KMS-11 (cell line): ENCODE measurements at regions not wholly inside any gene's neighbourhood (a gene's known extent, or its start where the extent isn't known, plus 50 kb on each side); places are given as distances from the start of the nearest gene placed in this dataset.
"Not testable (repeated sequence)": the region's sequence is repeated elsewhere in the genome, so short reads cannot be mapped to it uniquely, and the experiment has no call there.

Experiments
- H2AFZ ChIP-seq: fragments of 200-600 bp; sonication (generic); 2 replicates; pipeline ENCODE4 v1.6.1; 2016; ENCODE audit warnings: antibody characterized with exemption, mixed run types, low read depth
- H3K27ac ChIP-seq: fragments of 200-600 bp; sonication (generic); 2 replicates; pipeline ENCODE4 v1.6.1; 2016; ENCODE audit warnings: mild to moderate bottlenecking, mixed run types
- H3K27me3 ChIP-seq: fragments of 200-600 bp; sonication (generic); 2 replicates; pipeline ENCODE4 v1.6.1; 2017; ENCODE audit warnings: mild to moderate bottlenecking, low read depth, mixed run types, moderate library complexity; ENCODE audit not compliant: insufficient read depth
- H3K36me3 ChIP-seq: fragments of 200-600 bp; sonication (generic); 2 replicates; pipeline ENCODE4 v1.6.1; 2017; ENCODE audit warnings: mild to moderate bottlenecking, mixed run types; ENCODE audit not compliant: insufficient read depth
- H3K4me1 ChIP-seq: fragments of 200-600 bp; sonication (generic); 2 replicates; pipeline ENCODE4 v1.6.1; 2016; ENCODE audit warnings: mild to moderate bottlenecking, low read depth, mixed run types; ENCODE audit not compliant: poor library complexity, severe bottlenecking
- H3K4me2 ChIP-seq: fragments of 200-600 bp; sonication (generic); 2 replicates; pipeline ENCODE4 v1.7.0; 2016; ENCODE audit warnings: mild to moderate bottlenecking, mixed run types
- H3K4me3 ChIP-seq: fragments of 200-600 bp; sonication (generic); IDR thresholded peaks from 2 replicates; pipeline ENCODE4 v1.6.1; 2017; ENCODE audit warnings: low read depth, low read length, mixed read lengths; ENCODE audit not compliant: insufficient read depth
- H3K79me2 ChIP-seq: fragments of 200-600 bp; sonication (generic); 2 replicates; pipeline ENCODE4 v1.6.1; 2016; ENCODE audit warnings: low read depth, mixed run types; ENCODE audit not compliant: insufficient read depth
- H3K9ac ChIP-seq: fragments of 200-600 bp; sonication (generic); 2 replicates; pipeline ENCODE4 v1.6.1; 2016; ENCODE audit warnings: mild to moderate bottlenecking, mixed run types
- H4K20me1 ChIP-seq: fragments of 200-600 bp; sonication (generic); 2 replicates; pipeline ENCODE4 v1.6.1; 2016; ENCODE audit warnings: mild to moderate bottlenecking, mixed run types; ENCODE audit not compliant: insufficient read depth
- TF ChIP-seq, protein P1 (sequence below): fragments of 200-600 bp; sonication (generic); conservative IDR thresholded peaks from 2 replicates; pipeline ENCODE4 v1.6.1; 2017; ENCODE audit warnings: low read depth, mild to moderate bottlenecking, antibody characterized with exemption, low read length, moderate library complexity, mixed read lengths

DNA sequence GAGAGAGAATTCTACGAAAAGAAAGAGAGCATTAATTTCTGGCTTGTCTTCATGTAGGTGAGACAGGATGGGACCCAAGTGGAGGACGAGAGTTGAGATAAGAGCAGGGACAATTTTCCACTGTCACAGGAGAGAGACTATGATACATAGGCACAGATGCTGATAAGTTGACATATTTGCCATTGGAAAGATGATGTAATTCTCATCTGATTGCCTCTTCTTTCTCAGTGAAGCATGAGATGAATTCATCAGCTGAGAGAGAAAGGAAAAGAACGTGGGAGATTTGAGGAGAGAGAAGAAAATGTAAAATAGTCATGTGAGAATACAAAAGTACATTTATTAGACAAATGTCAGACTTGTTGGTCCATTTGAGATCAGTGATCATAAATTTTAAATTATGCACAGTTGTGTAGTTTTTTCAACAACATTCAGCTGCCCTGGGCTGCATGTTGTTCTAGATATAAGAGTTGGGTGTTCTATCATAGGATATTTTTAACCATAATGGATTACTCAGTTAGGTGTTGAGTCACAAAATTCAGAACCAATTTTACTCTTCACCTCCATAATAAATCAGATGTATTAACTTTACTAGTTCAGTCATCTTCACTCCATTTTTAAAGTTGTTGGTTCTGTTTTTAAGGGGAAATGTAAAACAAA is 222.9 kb downstream of the DPY19L2 start:
- Histone ChIP-seq H3K79me2 (no peaks in the 10 kb centered on the region), H3K27ac (no peak overlapping the region), H3K27me3 (no peaks in the 10 kb centered on the region), H2AFZ (no peak overlapping the region), H4K20me1 (no peaks in the 10 kb centered on the region; the same call in 1 of the 2 replicates), H3K36me3 (no peaks in the 10 kb centered on the region), H3K4me1 (no peaks in the 10 kb centered on the region), H3K9ac (no peak overlapping the region), H3K4me2 (no peak overlapping the region), H3K4me3 (no peak overlapping the region)
- TF ChIP-seq, protein P1, sequence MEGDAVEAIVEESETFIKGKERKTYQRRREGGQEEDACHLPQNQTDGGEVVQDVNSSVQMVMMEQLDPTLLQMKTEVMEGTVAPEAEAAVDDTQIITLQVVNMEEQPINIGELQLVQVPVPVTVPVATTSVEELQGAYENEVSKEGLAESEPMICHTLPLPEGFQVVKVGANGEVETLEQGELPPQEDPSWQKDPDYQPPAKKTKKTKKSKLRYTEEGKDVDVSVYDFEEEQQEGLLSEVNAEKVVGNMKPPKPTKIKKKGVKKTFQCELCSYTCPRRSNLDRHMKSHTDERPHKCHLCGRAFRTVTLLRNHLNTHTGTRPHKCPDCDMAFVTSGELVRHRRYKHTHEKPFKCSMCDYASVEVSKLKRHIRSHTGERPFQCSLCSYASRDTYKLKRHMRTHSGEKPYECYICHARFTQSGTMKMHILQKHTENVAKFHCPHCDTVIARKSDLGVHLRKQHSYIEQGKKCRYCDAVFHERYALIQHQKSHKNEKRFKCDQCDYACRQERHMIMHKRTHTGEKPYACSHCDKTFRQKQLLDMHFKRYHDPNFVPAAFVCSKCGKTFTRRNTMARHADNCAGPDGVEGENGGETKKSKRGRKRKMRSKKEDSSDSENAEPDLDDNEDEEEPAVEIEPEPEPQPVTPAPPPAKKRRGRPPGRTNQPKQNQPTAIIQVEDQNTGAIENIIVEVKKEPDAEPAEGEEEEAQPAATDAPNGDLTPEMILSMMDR: no peak

DNA sequence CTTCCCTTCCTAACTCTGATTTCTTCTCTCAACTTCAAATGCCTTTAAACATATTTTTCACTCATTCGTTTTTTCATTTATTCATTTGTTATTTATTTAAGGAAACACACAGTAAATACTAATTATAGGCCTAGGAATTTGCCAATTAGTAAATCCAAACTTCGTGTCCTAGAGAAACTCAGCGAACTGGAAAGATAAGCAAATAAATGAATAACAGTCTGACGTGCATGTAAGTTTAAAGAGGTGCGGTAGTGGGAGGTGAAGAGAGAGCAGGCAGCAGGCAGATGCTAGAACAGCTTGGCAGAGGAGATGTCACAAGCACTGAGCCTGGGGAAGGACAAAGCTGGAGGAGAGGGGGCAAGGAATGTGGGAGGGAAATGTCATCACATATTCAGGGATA is 228.2 kb downstream of the DPY19L2 start:
- Histone ChIP-seq H3K79me2 (no peaks in the 10 kb centered on the region), H3K4me3 (no peak overlapping the region), H3K4me1 (no peaks in the 10 kb centered on the region), H3K27ac (no peak overlapping the region), H3K27me3 (no peaks in the 10 kb centered on the region), H4K20me1 (no peaks in the 10 kb centered on the region; the same call in 1 of the 2 replicates), H3K4me2 (no peak overlapping the region), H3K36me3 (no peaks in the 10 kb centered on the region), H3K9ac (no peak overlapping the region), H2AFZ (no peak overlapping the region)
- TF ChIP-seq, protein P1: no peak

DNA sequence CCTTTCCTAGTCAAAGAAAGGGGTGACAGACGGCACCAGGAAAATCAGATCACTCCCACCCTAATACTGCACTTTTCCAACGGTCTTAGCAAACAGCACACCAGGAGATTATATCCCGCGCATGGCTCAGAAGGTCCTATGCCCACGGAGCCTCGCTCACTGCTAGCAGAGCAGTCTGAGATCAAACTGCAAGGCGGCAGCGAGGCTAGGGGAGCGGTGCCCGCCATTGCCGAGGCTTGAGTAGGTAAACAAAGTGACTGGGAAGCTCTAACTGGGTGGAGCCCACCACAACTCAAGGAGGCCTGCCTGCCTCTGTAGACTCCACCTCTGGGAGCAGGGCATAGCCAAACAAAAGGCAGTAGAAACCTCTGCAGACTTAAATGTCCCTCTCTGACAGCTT is 233.9 kb downstream of the DPY19L2 start:
- H3K9ac ChIP-seq, H3K36me3 ChIP-seq, H4K20me1 ChIP-seq, H3K4me1 ChIP-seq, H3K27me3 ChIP-seq, H3K27ac ChIP-seq, H3K4me3 ChIP-seq, H3K4me2 ChIP-seq, H3K79me2 ChIP-seq, H2AFZ ChIP-seq: not testable (repeated sequence)

DNA sequence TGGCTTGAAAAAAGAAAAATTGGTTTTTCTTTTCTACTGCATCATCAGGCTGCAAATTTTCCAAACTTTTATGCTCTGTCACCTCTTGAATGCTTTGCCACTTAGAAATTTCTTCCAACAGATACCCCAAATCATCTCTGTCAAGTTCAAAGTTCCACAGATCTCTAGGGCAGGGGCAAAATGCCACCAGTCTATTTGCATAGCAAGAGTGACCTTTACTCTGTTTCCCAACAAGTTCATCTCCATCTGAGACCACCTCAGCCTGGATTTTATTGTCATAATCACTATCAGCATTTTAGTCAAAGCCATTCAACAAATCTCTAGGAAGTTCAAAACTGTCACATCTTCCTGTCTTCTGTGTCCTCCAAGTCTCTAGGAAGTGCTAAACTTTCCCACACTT is 240.3 kb downstream of the DPY19L2 start:
- H3K79me2 ChIP-seq, H3K9ac ChIP-seq, H4K20me1 ChIP-seq, H3K27ac ChIP-seq, H2AFZ ChIP-seq, H3K36me3 ChIP-seq, H3K4me2 ChIP-seq, H3K4me1 ChIP-seq, H3K27me3 ChIP-seq, H3K4me3 ChIP-seq: not testable (repeated sequence)

DNA sequence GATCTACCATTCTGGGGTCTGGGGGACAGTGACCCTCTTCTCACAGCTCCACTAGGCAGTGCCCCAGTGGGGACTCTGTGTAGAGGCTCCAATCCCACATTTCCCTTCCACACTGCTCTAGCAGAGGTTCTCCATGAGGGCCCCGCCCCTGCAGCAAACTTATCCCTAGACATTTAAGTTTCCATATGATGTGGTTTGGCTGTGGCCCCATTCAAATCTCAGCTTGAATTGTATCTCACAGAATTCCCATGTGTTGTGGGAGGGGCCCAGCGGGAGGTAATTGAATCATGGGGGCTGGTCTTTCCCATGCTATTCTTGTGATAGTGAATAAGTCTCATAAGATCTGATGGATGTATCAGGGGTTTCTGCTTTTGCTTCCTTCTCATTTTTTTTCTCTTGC is 241.3 kb downstream of the DPY19L2 start:
- not testable (repeated sequence) for H2AFZ ChIP-seq, H3K27me3 ChIP-seq, H3K79me2 ChIP-seq, H3K4me2 ChIP-seq, H3K27ac ChIP-seq, H3K36me3 ChIP-seq, H3K4me3 ChIP-seq, H4K20me1 ChIP-seq, H3K9ac ChIP-seq, H3K4me1 ChIP-seq

DNA sequence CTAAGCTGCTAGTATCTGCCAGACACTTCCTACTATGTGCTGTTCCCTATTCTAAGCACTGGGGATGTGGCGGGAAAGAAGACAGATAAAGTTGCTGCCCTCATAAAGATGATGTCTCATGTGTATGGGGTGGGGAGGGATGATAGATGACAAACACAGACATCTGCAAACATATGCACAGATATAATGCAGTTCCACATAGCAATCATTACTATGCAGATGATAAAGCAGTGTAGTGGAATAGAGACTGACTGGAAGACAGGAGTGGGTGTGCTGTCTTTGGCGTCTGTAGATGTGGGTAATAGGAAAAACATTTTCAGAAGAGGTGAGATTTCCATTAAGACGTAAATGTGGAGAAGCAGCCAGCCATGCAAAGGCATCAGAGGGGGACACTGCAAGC is 243.6 kb downstream of the DPY19L2 start:
- no peak overlapping the region for H2AFZ ChIP-seq
- H3K4me1 ChIP-seq: no peaks in the 10 kb centered on the region
- no peak overlapping the region for H3K4me2 ChIP-seq
- H3K4me3 ChIP-seq: no peak overlapping the region
- TF ChIP-seq, protein P1: no peak
- H4K20me1 ChIP-seq: no peaks in the 10 kb centered on the region
- no peak overlapping the region for H3K27ac ChIP-seq
- H3K27me3 ChIP-seq: no peaks in the 10 kb centered on the region
- no peak overlapping the region for H3K9ac ChIP-seq
- H3K36me3 ChIP-seq: no peaks in the 10 kb centered on the region
- H3K79me2 ChIP-seq: no peaks in the 10 kb centered on the region
